ENCODE measurements at regions not wholly inside any gene's neighbourhood (a gene's known extent, or its start where the extent isn't known, plus 50 kb on each side); places are given as distances from the start of the nearest gene placed in this dataset.

- no peak for DNase-seq
- Histone ChIP-seq H3K36me3 (ENCODE audit: control insufficient read depth, insufficient read depth, low read length) (no peaks in the 10 kb centered on the region), H3K27ac (ENCODE audit: low read depth, low read length) (no peak overlapping the region), H3K27me3 (ENCODE audit: control insufficient read depth, insufficient read depth, low read length, poor library complexity, severe bottlenecking) (no peaks in the 10 kb centered on the region), H3K4me3 (ENCODE audit: low read length) (no peak overlapping the region), H3K9ac (ENCODE audit: extremely low read depth, low read length, poor library complexity, severe bottlenecking) (no peak overlapping the region), H3K9me3 (ENCODE audit: control insufficient read depth, low read length) (no peaks in the 10 kb centered on the region), H3K4me1 (ENCODE audit: control insufficient read depth, insufficient read depth, low read length) (no peaks in the 10 kb centered on the region)
- Mint-ChIP-seq H3K36me3 (ENCODE audit: low read depth) (no peaks in the 10 kb centered on the region), H3K9me3 (no peaks in the 10 kb centered on the region), H3K27ac (no peak overlapping the region), H3K4me1 (peaks cover 3% of the 10 kb centered on the region), H3K4me3 (no peak overlapping the region), H3K27me3 (ENCODE audit: insufficient read depth) (peaks cover 23% of the 10 kb centered on the region)
- TF ChIP-seq CTCF (conservative IDR thresholded peaks at IDR 0.05): no peak
- 93 to 95% methylated on average over 6 of the region's 6 CpGs for WGBS, 2 experiments (ENCODE audit: insufficient coverage in 1 of 2, insufficient read length in 1 of 2)
Measured at GRCh38 chr2:105682401-105682800, 62.3 kb upstream of the NCK2 start.

GRCh38 chr2:105681927-105682326, 62.8 kb upstream of the NCK2 start:
- Mint-ChIP-seq H3K9me3 (no peaks in the 10 kb centered on the region), H3K4me3 (no peak overlapping the region), H3K4me1 (peaks cover 3% of the 10 kb centered on the region), H3K36me3 (ENCODE audit: low read depth) (no peaks in the 10 kb centered on the region), H3K27me3 (ENCODE audit: insufficient read depth) (peaks cover 26% of the 10 kb centered on the region), H3K27ac (no peak overlapping the region)
- Histone ChIP-seq H3K27ac (ENCODE audit: low read depth, low read length) (no peak overlapping the region), H3K36me3 (ENCODE audit: control insufficient read depth, insufficient read depth, low read length) (no peaks in the 10 kb centered on the region), H3K4me3 (ENCODE audit: low read length) (no peak overlapping the region), H3K9me3 (ENCODE audit: control insufficient read depth, low read length) (no peaks in the 10 kb centered on the region), H3K4me1 (ENCODE audit: control insufficient read depth, insufficient read depth, low read length) (no peaks in the 10 kb centered on the region), H3K27me3 (ENCODE audit: control insufficient read depth, insufficient read depth, low read length, poor library complexity, severe bottlenecking) (no peaks in the 10 kb centered on the region), H3K9ac (ENCODE audit: extremely low read depth, low read length, poor library complexity, severe bottlenecking) (no peak overlapping the region)
- no peak for TF ChIP-seq CTCF (conservative IDR thresholded peaks at IDR 0.05)
- 94 to 100% methylated on average over 2 of the region's 2 CpGs for WGBS, 2 experiments (ENCODE audit: insufficient coverage in 1 of 2, insufficient read length in 1 of 2)
- DNase-seq: no peak

- Histone ChIP-seq H3K4me3 (ENCODE audit: low read length) (no peak overlapping the region), H3K4me1 (ENCODE audit: control insufficient read depth, insufficient read depth, low read length) (no peaks in the 10 kb centered on the region), H3K9ac (ENCODE audit: extremely low read depth, low read length, poor library complexity, severe bottlenecking) (no peak overlapping the region), H3K27me3 (ENCODE audit: control insufficient read depth, insufficient read depth, low read length, poor library complexity, severe bottlenecking) (peaks cover 6% of the 10 kb centered on the region), H3K27ac (ENCODE audit: low read depth, low read length) (no peak overlapping the region), H3K9me3 (ENCODE audit: control insufficient read depth, low read length) (no peaks in the 10 kb centered on the region), H3K36me3 (ENCODE audit: control insufficient read depth, insufficient read depth, low read length) (no peaks in the 10 kb centered on the region)
- H3K4me3 Mint-ChIP-seq: no peak overlapping the region
- H3K4me1 Mint-ChIP-seq: peaks cover 3% of the 10 kb centered on the region
- peaks cover 26% of the 10 kb centered on the region for H3K27me3 Mint-ChIP-seq (ENCODE audit: insufficient read depth)
- H3K36me3 Mint-ChIP-seq (ENCODE audit: low read depth): no peaks in the 10 kb centered on the region
- H3K27ac Mint-ChIP-seq: no peak overlapping the region
- WGBS, 2 experiments (ENCODE audit: insufficient coverage in 1 of 2, insufficient read length in 1 of 2): 87 to 94% methylated on average over 6 to 7 of the region's 7 CpGs
- DNase-seq: no peak
- TF ChIP-seq CTCF (conservative IDR thresholded peaks at IDR 0.05): no peak
- no peaks in the 10 kb centered on the region for H3K9me3 Mint-ChIP-seq
Measured at GRCh38 chr2:105680357-105680756, 64.4 kb upstream of the NCK2 start.

Data from endodermal cell (in vitro differentiated cells).